ENCODE measurements at regions not wholly inside any gene's neighbourhood (a gene's known extent, or its start where the extent isn't known, plus 50 kb on each side); places are given as distances from the start of the nearest gene placed in this dataset.

- in situ Hi-C loops (cut with HindIII; ENCODE audit: low sequenced_read_pairs) = no loop called here
- TF ChIP-seq CTCF (IDR thresholded peaks at IDR 0.05; ENCODE audit: low read depth, low read length) = no peak
- H3K4me3 ChIP-seq (ENCODE audit: low read depth, low read length) = no peak overlapping the region
- DNase-seq (ENCODE audit: low read depth, low spot score) = no peak
Measured at GRCh38 chr6:142602972-142603371, 301.2 kb downstream of the ADGRG6 start.

GRCh38 chr6:142605922-142606485 is 304.2 kb downstream of the ADGRG6 start:
- H3K4me3 ChIP-seq (ENCODE audit: low read depth, low read length) = no peak overlapping the region
- peak; percentile 57 for DNase-seq (ENCODE audit: low read depth, low spot score)
- TF ChIP-seq CTCF (IDR thresholded peaks at IDR 0.05; ENCODE audit: low read depth, low read length) = no peak
- in situ Hi-C loops (cut with HindIII; ENCODE audit: low sequenced_read_pairs) = no loop called here

- no peak for TF ChIP-seq CTCF (IDR thresholded peaks at IDR 0.05; ENCODE audit: low read depth, low read length)
- in situ Hi-C loops (cut with HindIII; ENCODE audit: low sequenced_read_pairs) = no loop called here
- H3K4me3 ChIP-seq (ENCODE audit: low read depth, low read length) = no peak overlapping the region
- no peak for DNase-seq (ENCODE audit: low read depth, low spot score)
Measured at GRCh38 chr6:142612956-142613355, 311.1 kb downstream of the ADGRG6 start.

- in situ Hi-C loops (cut with HindIII; ENCODE audit: low sequenced_read_pairs) = no loop called here
- no peak for TF ChIP-seq CTCF (IDR thresholded peaks at IDR 0.05; ENCODE audit: low read depth, low read length)
- H3K4me3 ChIP-seq (ENCODE audit: low read depth, low read length) = no peak overlapping the region
- DNase-seq (ENCODE audit: low read depth, low spot score) = no peak
Measured at GRCh38 chr6:142613981-142614380, 312.2 kb downstream of the ADGRG6 start.

GRCh38 chr6:142617158-142617557 is 315.4 kb downstream of the ADGRG6 start:
- TF ChIP-seq CTCF (IDR thresholded peaks at IDR 0.05; ENCODE audit: low read depth, low read length) = no peak
- DNase-seq (ENCODE audit: low read depth, low spot score) = no peak
- in situ Hi-C loops (cut with HindIII; ENCODE audit: low sequenced_read_pairs) = no loop called here

GRCh38 chr6:142621822-142622221 is 320.0 kb downstream of the ADGRG6 start:
- no peak overlapping the region for H3K4me3 ChIP-seq (ENCODE audit: low read depth, low read length)
- no peak for DNase-seq (ENCODE audit: low read depth, low spot score)
- in situ Hi-C loops (cut with HindIII; ENCODE audit: low sequenced_read_pairs) = no loop called here

More at GRCh38 chr6:142617158-142617557, 315.4 kb downstream of the ADGRG6 start:
- no peak overlapping the region for H3K4me3 ChIP-seq (ENCODE audit: low read depth, low read length)

More at GRCh38 chr6:142621822-142622221, 320.0 kb downstream of the ADGRG6 start:
- TF ChIP-seq CTCF (IDR thresholded peaks at IDR 0.05; ENCODE audit: low read depth, low read length) = no peak
